ENCODE measurements at regions not wholly inside any gene's neighbourhood (a gene's known extent, or its start where the extent isn't known, plus 50 kb on each side); places are given as distances from the start of the nearest gene placed in this dataset.

- no peak for DNase-seq (ENCODE audit: low read depth)
- no peak overlapping the region for H3K4me3 ChIP-seq (ENCODE audit: low read depth, low read length)
- TF ChIP-seq CTCF (IDR thresholded peaks at IDR 0.05; ENCODE audit: low read depth, low read length, missing control alignments) = no peak
Observed at GRCh38 chr17:14514973-14515372, 214.1 kb downstream of the HS3ST3B1 start.

GRCh38 chr17:14513835-14514234 lies 213.0 kb downstream of the HS3ST3B1 start:
- no peak for DNase-seq (ENCODE audit: low read depth)
- TF ChIP-seq CTCF (IDR thresholded peaks at IDR 0.05; ENCODE audit: low read depth, low read length, missing control alignments) = no peak
- H3K4me3 ChIP-seq (ENCODE audit: low read depth, low read length) = no peak overlapping the region

- no peak for TF ChIP-seq CTCF (IDR thresholded peaks at IDR 0.05; ENCODE audit: low read depth, low read length, missing control alignments)
- no peak overlapping the region for H3K4me3 ChIP-seq (ENCODE audit: low read depth, low read length)
- DNase-seq (ENCODE audit: low read depth) = no peak
Observed at GRCh38 chr17:14510136-14510535, 209.3 kb downstream of the HS3ST3B1 start.

GRCh38 chr17:14508156-14508555 lies 207.3 kb downstream of the HS3ST3B1 start:
- no peak overlapping the region for H3K4me3 ChIP-seq (ENCODE audit: low read depth, low read length)
- no peak for TF ChIP-seq CTCF (IDR thresholded peaks at IDR 0.05; ENCODE audit: low read depth, low read length, missing control alignments)
- no peak for DNase-seq (ENCODE audit: low read depth)

- DNase-seq (ENCODE audit: low read depth) = no peak
- no peak overlapping the region for H3K4me3 ChIP-seq (ENCODE audit: low read depth, low read length)
- no peak for TF ChIP-seq CTCF (IDR thresholded peaks at IDR 0.05; ENCODE audit: low read depth, low read length, missing control alignments)
Observed at GRCh38 chr17:14506364-14506763, 205.5 kb downstream of the HS3ST3B1 start.

GRCh38 chr17:14505606-14506005 lies 204.7 kb downstream of the HS3ST3B1 start:
- no peak for DNase-seq (ENCODE audit: low read depth)
- H3K4me3 ChIP-seq (ENCODE audit: low read depth, low read length) = no peak overlapping the region
- TF ChIP-seq CTCF (IDR thresholded peaks at IDR 0.05; ENCODE audit: low read depth, low read length, missing control alignments) = no peak

- no peak for TF ChIP-seq CTCF (IDR thresholded peaks at IDR 0.05; ENCODE audit: low read depth, low read length, missing control alignments)
- no peak for DNase-seq (ENCODE audit: low read depth)
- H3K4me3 ChIP-seq (ENCODE audit: low read depth, low read length) = no peak overlapping the region
Observed at GRCh38 chr17:14499976-14500375, 199.1 kb downstream of the HS3ST3B1 start.

Data from GM12864 (cell line).